Ovary (tissue), 7 donors: ENCODE measurements at regions not wholly inside any gene's neighbourhood (a gene's known extent, or its start where the extent isn't known, plus 50 kb on each side); places are given as distances from the start of the nearest gene placed in this dataset.

ENCODE experiments used
- DNase-seq, 5 donors: peaks; one replicate each; pipeline ENCODE4 v3.0.0-alpha.2; 2019 to 2020
- H3K27ac ChIP-seq, 2 donors: fragments of 200-600 bp; one replicate each; pipeline versions ENCODE4 v1.5.1 to v1.8.0; 2019 to 2022
- H3K27me3 ChIP-seq: fragments of 200-600 bp; one replicate; pipeline ENCODE4 v1.8.0; 2022
- H3K36me3 ChIP-seq: fragments of 200-600 bp; sonication (generic); one replicate; pipeline ENCODE4 v1.5.1; 2019
- H3K4me1 ChIP-seq: one replicate; pipeline ENCODE4 v1.8.1; 2013; ENCODE audit warnings: mild to moderate bottlenecking, moderate library complexity; ENCODE audit not compliant: insufficient read depth
- H3K4me3 ChIP-seq: fragments of 200-600 bp; sonication (generic); one replicate; pipeline ENCODE4 v1.5.1; 2017
- H3K9me3 ChIP-seq, 2 donors: fragments of 200-600 bp in 1 of 2; sonication (generic) in 1 of 2; one replicate each; pipeline versions ENCODE4 v1.5.1 to v1.8.1; 2013 to 2019; ENCODE audit warnings: mild to moderate bottlenecking in 1 of 2, moderate library complexity in 1 of 2
- CTCF ChIP-seq, 3 donors: fragments of 450-650 bp in 2 of 3; fragments of 200-600 bp in 1 of 3; IDR thresholded peaks; one replicate each; pipeline versions ENCODE4 v1.5.1 to v1.8.0; 2016 to 2022; ENCODE audit warnings: antibody characterized with exemption in 3 of 3, mild to moderate bottlenecking in 1 of 3
- EP300 ChIP-seq: sonication (generic); formaldehyde crosslinking; IDR thresholded peaks from one replicate; pipeline ENCODE4 v1.6.1; 2017; ENCODE audit warnings: antibody characterized with exemption
- POLR2A ChIP-seq: fragments of 450-650 bp; IDR thresholded peaks from one replicate; pipeline ENCODE4 v1.6.1; 2017; ENCODE audit warnings: antibody characterized with exemption, mild to moderate bottlenecking, moderate library complexity
- WGBS, 3 donors: extraction: QIAGEN DNeasy Blood & Tissue Kit in 1 of 3; methylation state at CpG; one replicate each; pipeline versions ENCODE4 v1.1.5 to v1.1.7; 2013 to 2017; 5-methylcytosine and 5-hydroxymethylcytosine counted together
- intact Hi-C, 4 donors: fragments of 100-400 bp; cut with DNase I; formaldehyde crosslinking; loops; one replicate each; pipeline versions ENCODE4 v1.11.0 to v1.15.1; 2022 to 2023
- donor health status: DM: no; HTN: no; CAD: no; lungs with moderate emphysema.
- donor health status: DM: no; HTN: no; CAD: no.
- donor health status: Bipolar disorder and iron deficiency.
- donor health status: DM: no; HTN: no; CAD: no.
- donor health status: DM: yes; HTN: yes; CAD: no.

DNA sequence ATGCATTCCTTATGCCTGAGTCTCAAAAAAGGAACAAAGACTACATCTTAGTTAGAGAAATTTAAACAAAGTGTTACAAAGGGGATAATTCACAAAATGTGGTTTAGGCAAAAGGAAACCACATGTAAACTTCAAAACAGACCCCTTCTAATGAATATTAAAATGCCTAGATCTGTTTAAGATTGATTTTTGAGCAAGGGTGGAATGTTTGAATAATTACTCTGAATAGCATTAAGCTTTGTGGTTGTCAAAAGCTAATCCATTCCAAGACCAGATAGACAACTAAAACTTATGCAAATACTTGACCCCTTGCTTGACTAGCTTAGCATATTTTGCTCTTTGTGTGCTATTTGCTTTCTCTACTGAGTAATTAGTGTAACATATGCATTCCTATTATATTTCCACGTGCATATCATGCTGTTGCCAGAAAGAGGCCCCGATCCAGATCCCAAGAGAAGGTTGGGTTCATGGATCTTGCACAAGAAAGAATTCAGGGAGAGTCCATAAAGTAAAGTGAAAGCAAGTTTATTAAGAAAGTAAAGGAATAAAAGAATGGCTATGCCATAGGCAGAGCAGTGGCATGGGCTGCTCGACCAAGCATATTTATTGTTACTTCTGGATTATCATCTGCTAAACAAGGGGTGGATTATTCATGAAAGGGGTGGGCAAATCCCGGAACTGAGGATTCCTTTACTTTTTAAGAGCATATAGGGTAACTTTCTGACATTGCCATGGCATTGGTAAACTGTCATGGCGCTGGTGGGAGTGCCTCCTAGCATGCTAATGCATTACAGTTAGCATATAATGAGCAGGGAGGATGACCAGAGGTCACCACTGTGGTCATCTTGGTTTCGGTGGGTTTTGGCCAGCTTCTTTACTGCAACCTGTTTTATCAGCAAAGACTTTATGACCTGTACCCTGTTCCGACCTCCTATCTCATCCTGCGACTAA, 1193.4 kb upstream of the EYS start:
- Histone ChIP-seq H3K4me3 (no peak overlapping the region), H3K27ac (no peak overlapping the region), H3K27me3 (no peaks in the 10 kb centered on the region), H3K4me1 (no peaks in the 10 kb centered on the region), H3K36me3 (no peaks in the 10 kb centered on the region), H3K9me3 (peaks cover 0 to 3% of the 10 kb centered on the region in 2 donors)
- 66 to 77% (median 70%) methylated on average over 8 of the region's 8 CpGs for WGBS, 3 donors
- intact Hi-C loops, result no loop called here
- DNase-seq, result no peak
- TF ChIP-seq CTCF (IDR thresholded peaks at IDR 0.05), result no peak
- TF ChIP-seq POLR2A, result no peak
- TF ChIP-seq EP300, result no peak

DNA sequence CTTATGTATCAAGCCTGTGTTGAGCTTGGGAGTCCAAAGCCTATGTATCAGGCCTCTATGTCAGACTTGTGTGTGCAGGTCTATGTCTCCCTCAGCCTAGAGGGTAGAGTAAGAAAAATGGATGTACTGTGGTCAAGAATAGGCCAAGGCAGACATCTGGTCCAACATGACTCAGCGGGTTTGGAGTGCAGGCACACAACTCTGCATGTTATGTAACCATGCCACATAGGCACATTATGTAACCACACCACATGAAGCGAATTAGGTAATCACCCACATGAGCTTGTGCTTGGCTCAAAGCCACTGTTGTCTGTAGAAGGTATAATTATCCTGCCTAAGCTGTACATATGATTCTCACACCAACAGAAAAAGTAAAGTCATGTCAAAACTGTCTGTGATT, 1190.5 kb upstream of the EYS start:
- Histone ChIP-seq H3K27ac (no peak overlapping the region), H3K27me3 (no peaks in the 10 kb centered on the region), H3K4me1 (no peaks in the 10 kb centered on the region), H3K36me3 (no peaks in the 10 kb centered on the region), H3K4me3 (no peak overlapping the region), H3K9me3 (peaks cover 0 to 3% of the 10 kb centered on the region in 2 donors)
- TF ChIP-seq CTCF (IDR thresholded peaks at IDR 0.05) (no peak), POLR2A (no peak), EP300 (no peak)
- no peak for DNase-seq
- 81 to 92% (median 91%) methylated on average over 2 of the region's 2 CpGs for WGBS, 3 donors
- intact Hi-C loops, result no loop called here

GRCh38 chr6:66896415-66896814, 1189.4 kb upstream of the EYS start:
- no peak for TF ChIP-seq POLR2A
- no peak for TF ChIP-seq EP300
- no peak for TF ChIP-seq CTCF (IDR thresholded peaks at IDR 0.05)
- WGBS, 3 donors, result 85 to 94% (median 90%) methylated on average over 5 of the region's 5 CpGs
- Histone ChIP-seq H3K4me1 (no peaks in the 10 kb centered on the region), H3K27ac (no peak overlapping the region), H3K36me3 (no peaks in the 10 kb centered on the region), H3K27me3 (no peaks in the 10 kb centered on the region), H3K4me3 (no peak overlapping the region), H3K9me3 (peaks cover 0 to 3% of the 10 kb centered on the region in 2 donors)
- DNase-seq, result no peak
- intact Hi-C loops, result no loop called here

- 75 to 80% (median 78%) methylated on average over 1 of the region's 1 CpG for WGBS, 3 donors
- intact Hi-C loops, result no loop called here
- H3K9me3 ChIP-seq, result peaks cover 0 to 2% of the 10 kb centered on the region in 2 donors
Measured at GRCh38 chr6:66883453-66883852, 1176.4 kb upstream of the EYS start.

More at GRCh38 chr6:66883453-66883852, 1176.4 kb upstream of the EYS start:
- no peak for DNase-seq
- Histone ChIP-seq H3K27ac (no peak overlapping the region), H3K27me3 (no peaks in the 10 kb centered on the region), H3K4me1 (no peaks in the 10 kb centered on the region), H3K4me3 (no peak overlapping the region), H3K36me3 (no peaks in the 10 kb centered on the region)
- no peak for TF ChIP-seq CTCF (IDR thresholded peaks at IDR 0.05)
- no peak for TF ChIP-seq POLR2A
- no peak for TF ChIP-seq EP300
